ENCODE measurements at regions not wholly inside any gene's neighbourhood (a gene's known extent, or its start where the extent isn't known, plus 50 kb on each side); places are given as distances from the start of the nearest gene placed in this dataset.

DNA sequence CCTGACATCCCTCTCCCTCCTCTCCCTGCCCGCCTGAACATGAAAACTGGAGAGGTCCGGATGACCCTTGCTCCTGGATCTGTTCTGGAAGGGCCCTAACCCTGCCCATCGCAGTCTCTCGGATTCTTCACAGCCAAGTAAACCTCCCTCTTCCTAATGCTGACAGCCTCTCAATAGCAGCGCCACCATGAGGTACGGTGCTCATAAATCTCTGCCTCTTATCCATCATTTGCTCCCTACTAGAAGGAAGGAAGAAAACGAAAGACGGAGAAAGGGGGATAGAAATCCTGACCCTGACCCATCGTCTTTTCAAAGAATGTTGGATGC is 257.9 kb downstream of the BCL11A start:
- H3K36me3 ChIP-seq = no peaks in the 10 kb centered on the region
- TF ChIP-seq, protein P1, sequence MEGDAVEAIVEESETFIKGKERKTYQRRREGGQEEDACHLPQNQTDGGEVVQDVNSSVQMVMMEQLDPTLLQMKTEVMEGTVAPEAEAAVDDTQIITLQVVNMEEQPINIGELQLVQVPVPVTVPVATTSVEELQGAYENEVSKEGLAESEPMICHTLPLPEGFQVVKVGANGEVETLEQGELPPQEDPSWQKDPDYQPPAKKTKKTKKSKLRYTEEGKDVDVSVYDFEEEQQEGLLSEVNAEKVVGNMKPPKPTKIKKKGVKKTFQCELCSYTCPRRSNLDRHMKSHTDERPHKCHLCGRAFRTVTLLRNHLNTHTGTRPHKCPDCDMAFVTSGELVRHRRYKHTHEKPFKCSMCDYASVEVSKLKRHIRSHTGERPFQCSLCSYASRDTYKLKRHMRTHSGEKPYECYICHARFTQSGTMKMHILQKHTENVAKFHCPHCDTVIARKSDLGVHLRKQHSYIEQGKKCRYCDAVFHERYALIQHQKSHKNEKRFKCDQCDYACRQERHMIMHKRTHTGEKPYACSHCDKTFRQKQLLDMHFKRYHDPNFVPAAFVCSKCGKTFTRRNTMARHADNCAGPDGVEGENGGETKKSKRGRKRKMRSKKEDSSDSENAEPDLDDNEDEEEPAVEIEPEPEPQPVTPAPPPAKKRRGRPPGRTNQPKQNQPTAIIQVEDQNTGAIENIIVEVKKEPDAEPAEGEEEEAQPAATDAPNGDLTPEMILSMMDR (IDR thresholded peaks at IDR 0.05) = no peak
- H3K27ac ChIP-seq = no peak overlapping the region
- ATAC-seq (no peak), DNase-seq (no peak)
- H3K27me3 ChIP-seq (ENCODE audit: low read depth) = no peaks in the 10 kb centered on the region
- H3K4me1 ChIP-seq = no peaks in the 10 kb centered on the region
- intact Hi-C loops (cut with DNase I) = no loop called here
- no peaks in the 10 kb centered on the region for H3K9me3 ChIP-seq
- no peak overlapping the region for H3K4me3 ChIP-seq

DNA sequence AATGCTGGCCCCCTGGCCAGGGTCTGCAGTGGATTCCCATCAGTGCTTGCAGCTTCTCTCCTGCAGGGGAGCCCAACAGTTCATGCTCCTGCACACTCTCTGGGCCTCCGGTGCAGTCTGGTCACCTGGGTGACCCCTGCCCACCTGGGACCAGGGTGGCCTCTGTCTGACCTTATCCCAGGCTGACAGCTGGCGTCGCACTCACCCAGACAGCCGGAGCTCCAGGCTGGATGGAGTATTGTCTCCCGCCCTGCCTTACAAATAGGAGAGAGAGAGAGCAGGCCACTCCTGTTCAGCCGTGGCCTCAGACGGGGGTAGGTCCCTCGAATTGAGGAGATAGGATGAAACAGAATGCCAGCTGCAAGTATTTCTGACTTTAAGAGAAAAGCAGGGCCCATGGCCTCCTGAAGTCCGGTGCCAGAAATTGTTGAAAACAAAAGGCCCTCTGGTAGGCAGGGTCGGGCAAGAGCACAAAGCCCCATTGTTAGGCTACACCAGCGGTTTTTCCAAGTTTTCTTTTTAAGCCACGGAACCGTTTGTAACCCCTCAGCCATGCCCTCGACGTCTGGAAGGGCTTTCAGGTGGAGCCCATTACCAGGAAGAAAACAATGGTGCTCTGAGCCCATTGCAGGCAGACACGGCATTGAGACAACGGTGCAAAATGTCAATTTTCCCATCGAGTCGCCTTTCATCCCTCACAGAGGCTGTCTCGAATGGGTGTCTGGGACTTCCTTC is 258.4 kb downstream of the BCL11A start:
- H3K9me3 ChIP-seq = no peaks in the 10 kb centered on the region
- no peak for ATAC-seq
- DNase-seq = no peak

DNA sequence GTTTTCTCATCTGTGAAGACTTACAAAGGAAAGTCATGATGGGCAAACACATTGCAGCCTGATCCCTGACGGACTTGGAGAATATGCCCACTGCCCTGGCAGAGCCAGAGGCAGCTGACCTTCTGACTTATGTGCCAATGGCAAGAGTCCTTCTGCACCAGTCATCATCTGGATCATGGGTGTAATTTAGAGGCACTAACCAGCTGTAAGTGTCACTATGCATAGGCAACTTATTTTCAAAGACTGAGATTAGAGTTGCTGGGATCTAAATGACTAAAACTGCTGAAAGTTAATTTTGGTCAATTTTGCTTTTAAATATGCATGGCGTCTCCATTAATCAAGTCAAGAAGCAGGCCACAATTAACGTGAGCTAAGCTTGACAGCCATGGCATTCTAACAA is 261.2 kb downstream of the BCL11A start:
- intact Hi-C loops (cut with DNase I) = no loop called here
- no peak overlapping the region for H3K27ac ChIP-seq
- H3K4me1 ChIP-seq = no peaks in the 10 kb centered on the region
- TF ChIP-seq, protein P1 (IDR thresholded peaks at IDR 0.05) = no peak
- no peak for ATAC-seq
- no peak for DNase-seq
- H3K4me3 ChIP-seq = no peak overlapping the region
- H3K36me3 ChIP-seq = no peaks in the 10 kb centered on the region
- no peaks in the 10 kb centered on the region for H3K27me3 ChIP-seq (ENCODE audit: low read depth)
- H3K9me3 ChIP-seq = no peaks in the 10 kb centered on the region

More for the DNA sequence above, 258.4 kb downstream of the BCL11A start:
- H3K27me3 ChIP-seq (ENCODE audit: low read depth) = no peaks in the 10 kb centered on the region
- no peak overlapping the region for H3K4me3 ChIP-seq
- no peaks in the 10 kb centered on the region for H3K4me1 ChIP-seq
- TF ChIP-seq, protein P1 (IDR thresholded peaks at IDR 0.05) = no peak
- H3K36me3 ChIP-seq = no peaks in the 10 kb centered on the region
- intact Hi-C loops (cut with DNase I) = no loop called here
- H3K27ac ChIP-seq = no peak overlapping the region

DNA sequence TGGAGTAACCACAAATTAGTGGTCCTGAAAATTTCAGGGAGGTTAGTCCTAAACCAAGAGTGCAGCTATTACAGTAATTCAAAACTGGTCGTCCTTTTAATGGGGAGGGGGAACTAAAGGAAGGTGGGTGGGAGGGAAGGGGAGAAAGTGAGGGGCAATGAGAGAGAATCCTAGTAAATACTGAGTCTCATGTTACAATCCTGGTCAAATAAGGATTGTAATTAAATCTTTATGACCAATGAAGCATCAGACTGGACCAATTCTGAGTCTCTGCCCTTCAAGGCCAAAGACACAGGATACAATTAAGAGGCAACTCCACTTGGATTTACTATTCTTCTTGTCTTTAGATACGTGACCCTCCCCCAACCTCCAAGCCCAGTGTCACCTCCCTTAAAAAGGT is 262.9 kb downstream of the BCL11A start:
- H3K4me1 ChIP-seq = no peaks in the 10 kb centered on the region
- no peaks in the 10 kb centered on the region for H3K36me3 ChIP-seq
- no peaks in the 10 kb centered on the region for H3K27me3 ChIP-seq (ENCODE audit: low read depth)
- DNase-seq (no peak), ATAC-seq (no peak)
- no peaks in the 10 kb centered on the region for H3K9me3 ChIP-seq
- H3K4me3 ChIP-seq = no peak overlapping the region
- intact Hi-C loops (cut with DNase I) = no loop called here
- H3K27ac ChIP-seq = no peak overlapping the region
- TF ChIP-seq, protein P1 (IDR thresholded peaks at IDR 0.05) = no peak

DNA sequence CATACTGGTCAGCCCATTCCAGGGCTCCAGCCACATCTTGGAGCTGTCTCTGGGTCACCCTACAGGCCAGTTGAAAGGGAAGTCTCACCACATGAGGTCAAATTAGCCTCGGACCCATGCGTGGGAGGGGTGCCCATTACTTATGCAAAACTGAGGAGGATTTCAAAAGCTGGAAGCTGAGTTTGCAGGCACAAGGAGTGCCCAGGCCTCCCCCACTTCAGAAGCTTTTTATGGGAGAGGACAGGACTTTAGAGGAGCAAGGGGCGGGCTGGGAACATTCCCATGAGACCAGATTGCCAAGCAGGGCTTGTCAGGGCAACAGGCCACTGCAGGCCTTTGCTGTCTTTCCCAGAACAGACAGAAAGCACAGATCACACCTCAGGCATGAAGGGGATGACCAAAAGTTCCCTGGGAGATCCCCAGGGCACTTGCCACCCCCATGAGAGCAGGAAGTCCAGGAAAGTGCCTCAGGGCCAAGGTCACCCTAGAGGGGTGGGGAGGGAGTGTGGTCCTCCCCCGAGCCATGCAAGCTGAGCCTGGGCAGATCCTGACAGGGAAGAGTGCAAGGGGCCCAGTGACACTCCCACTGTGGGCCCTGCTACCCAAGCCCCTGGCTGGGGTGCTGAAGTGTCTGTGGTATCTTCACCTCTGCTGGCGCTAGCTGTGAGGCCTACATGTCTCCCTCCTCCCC is 267.7 kb downstream of the BCL11A start:
- H3K4me3 ChIP-seq = no peak overlapping the region
- no peaks in the 10 kb centered on the region for H3K36me3 ChIP-seq
- TF ChIP-seq, protein P1 (IDR thresholded peaks at IDR 0.05) = no peak
- no peaks in the 10 kb centered on the region for H3K4me1 ChIP-seq
- no peaks in the 10 kb centered on the region for H3K9me3 ChIP-seq
- ATAC-seq (peak in 1 of 2 donors; percentile 52), DNase-seq (no peak)
- H3K27me3 ChIP-seq (ENCODE audit: low read depth) = no peaks in the 10 kb centered on the region
- intact Hi-C loops (cut with DNase I) = no loop called here
- H3K27ac ChIP-seq = no peak overlapping the region
